GM23248 (cell line): ENCODE measurements at regions not wholly inside any gene's neighbourhood (a gene's known extent, or its start where the extent isn't known, plus 50 kb on each side); places are given as distances from the start of the nearest gene placed in this dataset.
A peak's percentile ranks its signal among the peaks of the same experiment; 100 is the strongest.

Experiments used
- DNase-seq: peaks from one replicate; pipeline ENCODE4 v3.0.0-alpha.2; 2015
- H2AFZ ChIP-seq: fragments of 200-600 bp; sonication (generic); 2 replicates; pipeline ENCODE4 v1.6.1; 2016; ENCODE audit warnings: antibody characterized with exemption
- H3F3A ChIP-seq: fragments of 200-600 bp; sonication (generic); 2 replicates; pipeline ENCODE4 v1.6.1; 2016; ENCODE audit warnings: mild to moderate bottlenecking, antibody characterized with exemption, mixed run types; ENCODE audit not compliant: insufficient read depth
- H3K27ac ChIP-seq: fragments of 200-600 bp; sonication (generic); 2 replicates; pipeline ENCODE4 v1.5.1; 2016; ENCODE audit warnings: mild to moderate bottlenecking
- H3K27me3 ChIP-seq: fragments of 200-600 bp; sonication (generic); replicated peaks from 2 replicates; pipeline ENCODE4 v1.6.1; 2016; ENCODE audit warnings: mild to moderate bottlenecking; ENCODE audit not compliant: insufficient read depth
- H3K36me3 ChIP-seq: fragments of 200-600 bp; sonication (generic); 2 replicates; pipeline ENCODE4 v1.6.1; 2016; ENCODE audit warnings: low read depth, mild to moderate bottlenecking
- H3K4me1 ChIP-seq: fragments of 200-600 bp; sonication (generic); 2 replicates; pipeline ENCODE4 v1.6.1; 2016; ENCODE audit warnings: mild to moderate bottlenecking; ENCODE audit not compliant: insufficient read depth
- H3K4me2 ChIP-seq: fragments of 200-600 bp; sonication (generic); one replicate; pipeline ENCODE4 v1.6.1; 2016; ENCODE audit warnings: mild to moderate bottlenecking; ENCODE audit not compliant: unreplicated experiment
- H3K4me3 ChIP-seq: fragments of 200-600 bp; sonication (generic); 2 replicates; pipeline ENCODE4 v1.5.1; 2016; ENCODE audit warnings: mild to moderate bottlenecking
- H3K79me2 ChIP-seq: fragments of 200-600 bp; sonication (generic); 2 replicates; pipeline ENCODE4 v1.6.1; 2016; ENCODE audit warnings: mild to moderate bottlenecking; ENCODE audit not compliant: insufficient read depth
- H3K9ac ChIP-seq: fragments of 200-600 bp; sonication (generic); 2 replicates; pipeline ENCODE4 v1.6.1; 2016; ENCODE audit warnings: mild to moderate bottlenecking
- H3K9me2 ChIP-seq: fragments of 200-600 bp; sonication (generic); 2 replicates; pipeline ENCODE4 v1.6.1; 2016; ENCODE audit warnings: mixed run types, mild to moderate bottlenecking, moderate library complexity; ENCODE audit not compliant: insufficient read depth
- H3K9me3 ChIP-seq: fragments of 200-600 bp; sonication (generic); one replicate; pipeline ENCODE4 v1.6.1; 2017; ENCODE audit warnings: low read depth
- H4K20me1 ChIP-seq: fragments of 200-600 bp; sonication (generic); 2 replicates; pipeline ENCODE4 v1.6.0; 2016; ENCODE audit not compliant: insufficient read depth
- EZH2 ChIP-seq: fragments of 200-600 bp; sonication (generic); IDR thresholded peaks from 2 replicates; pipeline ENCODE4 v1.6.1; 2018; ENCODE audit warnings: antibody characterized with exemption, mild to moderate bottlenecking; ENCODE audit not compliant: insufficient read depth, poor library complexity, severe bottlenecking
- EZH2phosphoT487 ChIP-seq: fragments of 200-600 bp; sonication (generic); IDR thresholded peaks from 2 replicates; pipeline ENCODE4 v1.6.1; 2018; ENCODE audit warnings: antibody characterized with exemption, moderate library complexity, mild to moderate bottlenecking, low read depth; ENCODE audit not compliant: insufficient read depth
- WGBS, 2 experiments: methylation state at CpG; one replicate each; pipeline ENCODE4 v1.1.6; 2015 to 2017; ENCODE audit warnings: low lambda C conversion rate in 2 of 2, low coverage in 1 of 2; ENCODE audit errors: missing lambda C conversion rate in 2 of 2; 5-methylcytosine and 5-hydroxymethylcytosine counted together
- in situ Hi-C: fragments of 300-500 bp; cut with MboI; formaldehyde crosslinking; loops from 2 replicates; pipeline ENCODE4 v1.15.0; 2020

DNA sequence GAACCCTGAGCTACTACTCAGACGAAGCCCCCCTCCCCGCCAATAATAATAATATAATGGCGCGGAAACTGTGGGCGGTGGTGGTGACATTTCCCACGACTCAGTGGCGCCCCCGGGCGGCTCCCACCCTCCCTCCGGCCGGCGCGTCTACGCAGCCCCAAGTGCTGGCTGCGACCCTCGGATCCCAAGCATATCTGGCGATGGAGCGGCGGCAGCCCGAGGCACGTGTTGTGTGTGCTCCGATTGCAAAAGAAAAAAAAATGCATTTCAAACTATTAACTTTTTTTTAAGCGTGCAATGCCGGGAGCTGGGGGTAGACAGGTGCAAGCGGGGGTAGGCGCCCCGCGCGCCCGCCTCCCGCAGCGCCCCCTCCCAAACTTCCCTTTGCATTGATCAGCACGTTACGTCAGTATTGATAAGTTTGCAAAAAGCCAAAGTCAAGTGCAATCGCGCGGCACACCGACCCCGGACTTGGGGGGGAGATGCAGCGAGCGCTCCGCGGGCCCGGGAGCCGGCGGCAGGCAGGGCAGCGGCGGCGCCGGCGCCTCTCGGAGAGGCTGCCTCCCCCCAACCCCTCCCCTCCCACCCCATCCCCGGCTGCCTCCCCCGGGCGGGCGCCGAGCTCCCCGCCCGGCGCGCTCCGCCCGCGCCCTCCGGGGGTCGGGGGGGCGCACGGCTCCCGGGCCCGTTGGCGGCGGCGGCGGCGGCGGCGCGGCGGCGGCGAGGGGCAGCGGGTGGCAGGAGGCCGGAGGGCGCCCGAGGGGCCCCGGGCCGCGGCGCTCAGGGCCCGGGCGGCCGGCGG lies 113.1 kb upstream of the MYL2 start:
- no peak overlapping the region for H3K4me2 ChIP-seq
- H4K20me1 ChIP-seq: no peaks in the 10 kb centered on the region
- 1 to 2% methylated on average over 49 to 68 of the region's 93 CpGs for WGBS, 2 experiments
- H3K9ac ChIP-seq: no peak overlapping the region
- H2AFZ ChIP-seq: no peak overlapping the region
- peaks cover 76% of the 10 kb centered on the region for H3K27me3 ChIP-seq
- in situ Hi-C loops: no loop called here
- no peak overlapping the region for H3K4me3 ChIP-seq
- TF ChIP-seq EZH2phosphoT487 (no peak), EZH2 (peak; percentile 84)
- H3K9me2 ChIP-seq: no peaks in the 10 kb centered on the region
- no peak overlapping the region for H3K27ac ChIP-seq
- H3K36me3 ChIP-seq: no peaks in the 10 kb centered on the region
- H3K4me1 ChIP-seq: no peaks in the 10 kb centered on the region
- H3K79me2 ChIP-seq: no peaks in the 10 kb centered on the region
- H3F3A ChIP-seq: no peaks in the 10 kb centered on the region
- no peaks in the 10 kb centered on the region for H3K9me3 ChIP-seq
- DNase-seq: no peak

DNA sequence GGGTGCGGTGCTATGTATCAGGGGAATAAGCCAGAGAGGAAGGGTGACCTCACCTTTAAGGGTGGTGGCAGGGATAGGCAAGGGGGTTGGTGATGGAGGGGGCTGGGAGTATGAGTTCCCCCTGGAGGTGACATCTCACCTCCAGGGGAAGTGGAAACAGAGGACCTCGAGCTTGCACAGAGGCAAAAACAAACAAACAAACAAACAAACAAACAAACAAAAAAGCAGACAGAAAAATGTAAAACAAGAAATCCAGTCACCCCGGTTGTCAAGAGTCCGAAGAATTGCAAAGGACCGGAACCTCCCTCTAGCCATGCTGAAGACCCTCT lies 112.2 kb upstream of the MYL2 start:
- DNase-seq: no peak
- 23 to 27% methylated on average over 5 of the region's 5 CpGs for WGBS, 2 experiments
- H4K20me1 ChIP-seq: no peaks in the 10 kb centered on the region
- H3F3A ChIP-seq: no peaks in the 10 kb centered on the region
- peaks cover 76% of the 10 kb centered on the region for H3K27me3 ChIP-seq
- no peaks in the 10 kb centered on the region for H3K79me2 ChIP-seq
- no peaks in the 10 kb centered on the region for H3K9me3 ChIP-seq
- in situ Hi-C loops: no loop called here
- no peaks in the 10 kb centered on the region for H3K4me1 ChIP-seq
- H3K9me2 ChIP-seq: no peaks in the 10 kb centered on the region
- no peaks in the 10 kb centered on the region for H3K36me3 ChIP-seq
- no peak overlapping the region for H3K27ac ChIP-seq
- no peak overlapping the region for H3K9ac ChIP-seq
- no peak overlapping the region for H3K4me3 ChIP-seq
- no peak overlapping the region for H2AFZ ChIP-seq
- H3K4me2 ChIP-seq: no peak overlapping the region
- TF ChIP-seq EZH2: no peak
- no peak for TF ChIP-seq EZH2phosphoT487

DNA sequence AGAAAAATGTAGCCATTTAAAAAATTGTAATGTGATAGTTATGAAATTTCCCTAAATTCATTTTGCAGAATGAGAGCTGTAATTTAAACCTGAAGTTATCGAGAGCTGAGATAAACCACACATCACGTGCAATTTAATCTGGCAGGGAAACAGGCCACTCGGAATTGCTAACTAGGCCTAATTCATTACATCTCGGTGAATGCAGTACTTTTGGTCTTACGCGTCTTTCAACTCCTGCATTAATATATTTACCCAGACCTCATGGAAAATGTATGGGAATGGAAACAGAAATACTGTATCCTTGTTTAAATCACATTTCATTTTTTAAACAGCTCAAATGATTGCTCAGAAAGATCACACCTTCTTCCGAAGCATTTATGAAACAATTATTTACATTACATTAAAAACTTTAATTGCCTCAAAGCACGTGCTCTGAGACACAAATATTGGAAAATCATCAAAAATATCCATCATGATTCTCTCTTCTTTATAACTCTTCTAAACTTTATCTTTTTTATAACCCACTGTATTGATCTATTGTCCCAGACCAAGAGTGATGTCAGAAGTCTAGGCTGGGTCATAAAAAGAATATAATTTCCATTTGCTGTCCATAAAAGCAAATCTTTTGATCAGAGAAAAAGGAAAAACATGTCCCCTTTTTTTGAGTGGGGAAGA lies 111.7 kb upstream of the MYL2 start:
- TF ChIP-seq EZH2phosphoT487 (no peak), EZH2 (no peak)
- Histone ChIP-seq H3K4me3 (no peak overlapping the region), H4K20me1 (no peaks in the 10 kb centered on the region), H3K27me3 (peaks cover 76% of the 10 kb centered on the region), H3K79me2 (no peaks in the 10 kb centered on the region), H3K9me3 (no peaks in the 10 kb centered on the region), H3K9me2 (no peaks in the 10 kb centered on the region), H3K36me3 (no peaks in the 10 kb centered on the region), H2AFZ (no peak overlapping the region), H3K9ac (no peak overlapping the region), H3F3A (no peaks in the 10 kb centered on the region), H3K4me2 (no peak overlapping the region), H3K4me1 (no peaks in the 10 kb centered on the region), H3K27ac (no peak overlapping the region)
- 70 to 75% methylated on average over 8 of the region's 8 CpGs for WGBS, 2 experiments
- DNase-seq: no peak
- in situ Hi-C loops: no loop called here

DNA sequence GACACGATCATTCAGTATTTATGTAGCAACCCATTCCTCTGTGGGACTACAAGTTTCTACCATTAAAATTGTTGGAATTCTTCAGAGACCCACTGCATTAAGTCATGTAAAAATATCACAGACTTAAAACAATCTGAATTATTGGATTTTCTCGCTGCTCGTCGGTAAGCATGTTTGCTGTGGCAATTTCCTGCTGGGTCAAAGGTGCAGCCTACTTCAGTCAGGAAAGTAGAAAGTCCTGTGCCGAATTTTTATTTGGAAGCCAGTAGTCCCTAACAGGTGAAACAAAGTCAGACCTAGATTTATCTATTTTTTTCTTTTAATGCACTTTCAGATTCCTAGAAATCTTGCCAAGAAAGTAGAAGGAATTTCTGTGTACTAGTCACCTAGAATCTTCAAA lies 110.4 kb upstream of the MYL2 start:
- peaks cover 76% of the 10 kb centered on the region for H3K27me3 ChIP-seq
- no peak overlapping the region for H2AFZ ChIP-seq
- H3K79me2 ChIP-seq: no peaks in the 10 kb centered on the region
- H4K20me1 ChIP-seq: no peaks in the 10 kb centered on the region
- no peak overlapping the region for H3K4me2 ChIP-seq
- no peak overlapping the region for H3K9ac ChIP-seq
- H3K4me3 ChIP-seq: no peak overlapping the region
- no peak for DNase-seq
- TF ChIP-seq EZH2phosphoT487: no peak
- TF ChIP-seq EZH2: no peak
- no peaks in the 10 kb centered on the region for H3F3A ChIP-seq
- H3K36me3 ChIP-seq: no peaks in the 10 kb centered on the region
- no peak overlapping the region for H3K27ac ChIP-seq
- H3K4me1 ChIP-seq: no peaks in the 10 kb centered on the region
- WGBS, 2 experiments: 8 to 10% methylated on average over 5 of the region's 5 CpGs
- H3K9me3 ChIP-seq: no peaks in the 10 kb centered on the region
- in situ Hi-C loops: no loop called here
- H3K9me2 ChIP-seq: no peaks in the 10 kb centered on the region
